ENCODE measurements at regions not wholly inside any gene's neighbourhood (a gene's known extent, or its start where the extent isn't known, plus 50 kb on each side); places are given as distances from the start of the nearest gene placed in this dataset.
"Not testable (repeated sequence)": the region's sequence is repeated elsewhere in the genome, so short reads cannot be mapped to it uniquely, and the experiment has no call there.

GRCh38 chr4:72677265-72677664 is 108.2 kb upstream of the ADAMTS3 start:
- no peak for DNase-seq (ENCODE audit: low read depth in 2 of 2)

- no peak for DNase-seq (ENCODE audit: low read depth in 2 of 2)
Measured at GRCh38 chr4:72671980-72672379, 103.0 kb upstream of the ADAMTS3 start.

- no peak for DNase-seq (ENCODE audit: low read depth in 2 of 2)
Measured at GRCh38 chr4:72670521-72670920, 101.5 kb upstream of the ADAMTS3 start.

- no peak for DNase-seq (ENCODE audit: low read depth in 2 of 2)
Measured at GRCh38 chr4:72666910-72667309, 97.9 kb upstream of the ADAMTS3 start.

- DNase-seq (ENCODE audit: low read depth in 2 of 2): no peak
Measured at GRCh38 chr4:72665171-72665968, 96.3 kb upstream of the ADAMTS3 start.

- no peak for DNase-seq (ENCODE audit: low read depth in 2 of 2)
Measured at GRCh38 chr4:72663828-72664227, 94.8 kb upstream of the ADAMTS3 start.

GRCh38 chr4:72661830-72662229 is 92.8 kb upstream of the ADAMTS3 start:
- DNase-seq (ENCODE audit: low read depth in 2 of 2): no peak

GRCh38 chr4:72641611-72642010 is 72.6 kb upstream of the ADAMTS3 start:
- no peak for DNase-seq (ENCODE audit: low read depth in 2 of 2)

GRCh38 chr4:72636866-72637265 is 67.8 kb upstream of the ADAMTS3 start:
- DNase-seq (ENCODE audit: low read depth in 2 of 2): not testable (repeated sequence)

- DNase-seq (ENCODE audit: low read depth in 2 of 2): not testable (repeated sequence)
Measured at GRCh38 chr4:72635931-72636330, 66.9 kb upstream of the ADAMTS3 start.

- not testable (repeated sequence) for DNase-seq (ENCODE audit: low read depth in 2 of 2)
Measured at GRCh38 chr4:72632253-72632652, 63.2 kb upstream of the ADAMTS3 start.

- no peak for DNase-seq (ENCODE audit: low read depth in 2 of 2)
Measured at GRCh38 chr4:72631296-72631695, 62.3 kb upstream of the ADAMTS3 start.

- no peak for DNase-seq (ENCODE audit: low read depth in 2 of 2)
Measured at GRCh38 chr4:72629540-72629939, 60.5 kb upstream of the ADAMTS3 start.

- no peak for DNase-seq (ENCODE audit: low read depth in 2 of 2)
Measured at GRCh38 chr4:72627723-72628122, 58.7 kb upstream of the ADAMTS3 start.

Measured in stimulated activated CD4-positive, alpha-beta T cell treated with anti-CD3 and anti-CD28 coated beads, Interleukin-15, amount 100 ng/mL, for 48 hours (primary cell).